ENCODE measurements at regions not wholly inside any gene's neighbourhood (a gene's known extent, or its start where the extent isn't known, plus 50 kb on each side); places are given as distances from the start of the nearest gene placed in this dataset.

GRCh38 chr13:31027136-31027535, 94.7 kb downstream of the TEX26 start:
- Histone ChIP-seq H3K4me1 (ENCODE audit: low read depth) (no peaks in the 10 kb centered on the region), H3K36me3 (ENCODE audit: low read depth) (no peaks in the 10 kb centered on the region), H3K4me3 (no peak overlapping the region), H3K9me3 (no peaks in the 10 kb centered on the region)
- no peak for TF ChIP-seq CTCF (IDR thresholded peaks at IDR 0.05)
- DNase-seq, result peak in 1 of 3 donors; percentile 21
- intact Hi-C loops (cut with DNase I, micrococcal nuclease), result no loop called here
- ATAC-seq, result peak; percentile 67

Data from mucosa of descending colon (tissue), 3 donors.